Epithelial cell of proximal tubule (primary cell): ENCODE measurements at regions not wholly inside any gene's neighbourhood (a gene's known extent, or its start where the extent isn't known, plus 50 kb on each side); places are given as distances from the start of the nearest gene placed in this dataset.

Experiments
- DNase-seq: peaks from one replicate; pipeline ENCODE4 v3.0.0-alpha.2; 2011; ENCODE audit warnings: low read depth
- H3K4me3 ChIP-seq: 2 replicates; pipeline ENCODE4 v1.5.1; 2011; ENCODE audit warnings: low read depth, mild to moderate bottlenecking, low read length
- TF ChIP-seq, protein P1 (sequence below): conservative IDR thresholded peaks from 2 replicates; pipeline ENCODE4 v1.5.1; 2012; ENCODE audit warnings: low read depth, mild to moderate bottlenecking, low read length

DNA sequence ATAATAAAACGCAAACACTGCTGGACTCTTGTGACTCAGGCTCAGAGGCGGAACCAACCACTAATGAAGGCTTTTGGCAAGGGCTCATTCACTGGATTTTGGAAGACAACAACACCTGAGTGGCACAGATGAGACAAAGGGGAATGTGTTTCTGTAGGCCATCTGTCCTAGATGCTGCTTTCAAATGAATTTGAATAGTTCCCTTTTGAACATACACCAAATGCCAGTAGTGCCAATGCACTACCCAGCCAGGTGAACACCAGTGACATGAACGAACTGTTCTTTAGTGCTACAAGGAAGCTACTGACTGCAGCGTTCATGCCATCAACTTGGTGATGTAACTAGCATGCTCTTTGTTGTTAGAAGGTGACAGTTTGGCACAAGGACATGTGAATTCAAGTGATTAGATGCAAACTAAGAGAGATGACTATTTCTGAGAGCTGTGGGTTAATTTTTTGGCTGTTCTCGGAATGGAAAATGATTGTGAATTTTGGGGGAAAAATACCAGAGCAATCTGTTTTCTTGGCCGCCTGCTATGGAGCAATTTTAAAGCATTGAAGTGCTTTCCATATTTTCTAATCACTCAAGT lies 173.7 kb downstream of the SLC24A2 start:
- no peak overlapping the region for H3K4me3 ChIP-seq
- DNase-seq = no peak
- TF ChIP-seq, protein P1, sequence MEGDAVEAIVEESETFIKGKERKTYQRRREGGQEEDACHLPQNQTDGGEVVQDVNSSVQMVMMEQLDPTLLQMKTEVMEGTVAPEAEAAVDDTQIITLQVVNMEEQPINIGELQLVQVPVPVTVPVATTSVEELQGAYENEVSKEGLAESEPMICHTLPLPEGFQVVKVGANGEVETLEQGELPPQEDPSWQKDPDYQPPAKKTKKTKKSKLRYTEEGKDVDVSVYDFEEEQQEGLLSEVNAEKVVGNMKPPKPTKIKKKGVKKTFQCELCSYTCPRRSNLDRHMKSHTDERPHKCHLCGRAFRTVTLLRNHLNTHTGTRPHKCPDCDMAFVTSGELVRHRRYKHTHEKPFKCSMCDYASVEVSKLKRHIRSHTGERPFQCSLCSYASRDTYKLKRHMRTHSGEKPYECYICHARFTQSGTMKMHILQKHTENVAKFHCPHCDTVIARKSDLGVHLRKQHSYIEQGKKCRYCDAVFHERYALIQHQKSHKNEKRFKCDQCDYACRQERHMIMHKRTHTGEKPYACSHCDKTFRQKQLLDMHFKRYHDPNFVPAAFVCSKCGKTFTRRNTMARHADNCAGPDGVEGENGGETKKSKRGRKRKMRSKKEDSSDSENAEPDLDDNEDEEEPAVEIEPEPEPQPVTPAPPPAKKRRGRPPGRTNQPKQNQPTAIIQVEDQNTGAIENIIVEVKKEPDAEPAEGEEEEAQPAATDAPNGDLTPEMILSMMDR = no peak

DNA sequence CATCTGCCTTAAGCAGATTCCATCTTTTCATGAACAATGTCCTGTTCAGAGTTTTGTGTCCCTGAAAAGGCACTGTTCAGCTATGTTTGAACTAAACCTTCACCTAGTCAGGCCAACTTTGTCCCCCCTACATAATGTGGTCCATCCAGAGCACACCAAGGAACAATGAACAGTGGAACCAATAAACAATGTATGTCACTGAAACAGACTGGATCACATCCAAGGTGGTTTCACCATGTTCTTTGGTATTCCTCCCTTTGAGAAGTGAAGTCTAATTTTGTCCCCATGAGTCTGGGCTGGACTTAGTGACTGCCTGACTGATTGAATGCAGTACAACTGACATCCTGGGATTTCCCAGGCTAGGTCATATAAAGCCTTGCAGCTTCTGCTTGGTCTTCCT lies 174.5 kb downstream of the SLC24A2 start:
- H3K4me3 ChIP-seq = no peak overlapping the region
- no peak for DNase-seq
- TF ChIP-seq, protein P1 = no peak

GRCh38 chr9:19600538-19600937 lies 188.3 kb downstream of the SLC24A2 start:
- no peak for DNase-seq
- no peak overlapping the region for H3K4me3 ChIP-seq
- TF ChIP-seq, protein P1 = no peak

- TF ChIP-seq, protein P1 = no peak
- DNase-seq = no peak
Observed at GRCh38 chr9:19598722-19599121, 189.9 kb downstream of the ACER2 start.

DNA sequence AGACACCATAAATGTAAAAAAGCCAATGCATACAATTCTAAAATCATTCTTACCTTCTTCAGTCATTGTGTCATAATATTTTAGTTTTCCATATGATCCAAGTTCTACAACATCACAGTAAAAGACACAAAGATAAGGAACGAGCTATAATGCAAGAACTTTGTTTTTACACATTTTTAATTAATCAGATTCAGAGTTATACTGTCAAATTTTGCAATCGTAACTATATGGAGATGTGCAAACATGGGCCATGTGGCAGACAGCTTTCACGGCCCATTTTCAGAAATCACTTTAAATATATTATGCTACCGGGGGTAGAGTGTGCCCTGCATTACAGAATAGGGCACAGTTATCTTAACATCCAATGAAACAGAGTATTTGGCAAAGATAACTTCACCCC lies 188.4 kb downstream of the ACER2 start:
- no peak overlapping the region for H3K4me3 ChIP-seq
- TF ChIP-seq, protein P1 = no peak
- DNase-seq = no peak

More at GRCh38 chr9:19598722-19599121, 189.9 kb downstream of the ACER2 start:
- no peak overlapping the region for H3K4me3 ChIP-seq

DNA sequence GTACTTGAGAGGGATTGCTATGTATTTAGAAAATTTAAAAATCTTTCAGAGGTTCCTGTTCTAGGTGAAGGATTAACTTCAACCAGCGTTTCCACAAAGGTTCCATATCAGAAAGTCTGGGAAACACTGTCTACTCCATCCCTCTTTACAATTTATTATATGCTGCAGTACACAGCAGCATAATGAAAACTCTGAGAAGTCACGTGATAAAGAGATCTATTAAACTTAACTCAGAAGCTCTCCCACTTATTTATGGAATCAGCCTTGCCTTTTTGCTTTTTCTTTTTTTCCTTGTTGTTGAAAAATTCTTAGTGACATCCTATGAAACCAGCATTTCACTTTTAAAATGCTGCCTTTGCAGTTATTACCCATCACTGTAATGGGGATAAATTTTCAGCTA lies 186.2 kb downstream of the ACER2 start:
- TF ChIP-seq, protein P1 = no peak
- no peak for DNase-seq

DNA sequence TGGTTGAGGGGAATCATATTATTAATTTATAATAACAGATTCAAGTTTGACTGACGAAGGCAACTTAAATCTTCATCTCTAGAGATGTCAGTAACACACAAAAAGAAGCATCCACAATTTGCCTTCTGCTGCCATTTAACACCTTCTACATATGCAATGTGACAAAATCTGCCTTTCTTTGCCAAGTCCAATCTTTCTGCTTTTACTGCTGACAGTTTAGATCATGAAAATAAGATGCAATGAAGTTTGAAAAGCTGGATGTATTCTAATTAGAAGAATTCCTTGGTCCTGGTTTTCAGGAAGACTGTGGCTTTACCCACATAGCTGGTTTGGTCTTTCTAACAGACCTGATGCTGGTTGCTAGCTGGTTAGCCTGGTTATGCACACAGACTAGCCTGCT lies 178.9 kb downstream of the ACER2 start:
- H3K4me3 ChIP-seq = no peak overlapping the region
- TF ChIP-seq, protein P1 = no peak
- no peak for DNase-seq

More for the DNA sequence above, 186.2 kb downstream of the ACER2 start:
- no peak overlapping the region for H3K4me3 ChIP-seq
